GM23338 (cell line): ENCODE measurements at regions not wholly inside any gene's neighbourhood (a gene's known extent, or its start where the extent isn't known, plus 50 kb on each side); places are given as distances from the start of the nearest gene placed in this dataset.

Source experiments
- ATAC-seq: fragments of 200-7000 bp; cut with Tn5 transposase; 3 replicates; pipeline ENCODE4 v1.9.1; 2020
- DNase-seq: peaks from one replicate; pipeline ENCODE4 v3.0.0-alpha.2; 2015; ENCODE audit warnings: low spot score
- H2AFZ ChIP-seq: fragments of 200-600 bp; sonication (generic); 2 replicates; pipeline ENCODE4 v1.8.0; 2016; ENCODE audit warnings: antibody characterized with exemption, mild to moderate bottlenecking, moderate library complexity
- H3F3A ChIP-seq: fragments of 200-600 bp; sonication (generic); replicated peaks from 2 replicates; pipeline ENCODE4 v1.8.0; 2017; ENCODE audit warnings: antibody characterized with exemption, mixed run types, low read depth
- H3K27ac ChIP-seq: fragments of 200-600 bp; sonication (generic); 2 replicates; pipeline ENCODE4 v1.6.1; 2016; ENCODE audit warnings: low read depth
- H3K27me3 ChIP-seq: fragments of 200-600 bp; sonication (generic); 2 replicates; pipeline ENCODE4 v1.8.0; 2016; ENCODE audit warnings: mild to moderate bottlenecking, mixed run types, moderate library complexity; ENCODE audit not compliant: insufficient read depth
- H3K36me3 ChIP-seq: fragments of 200-600 bp; sonication (generic); 2 replicates; pipeline ENCODE4 v1.8.0; 2016; ENCODE audit warnings: mild to moderate bottlenecking; ENCODE audit not compliant: insufficient read depth
- H3K4me1 ChIP-seq: fragments of 200-600 bp; sonication (generic); 2 replicates; pipeline ENCODE4 v1.8.0; 2016; ENCODE audit warnings: mild to moderate bottlenecking, moderate library complexity; ENCODE audit not compliant: insufficient read depth
- H3K4me2 ChIP-seq: fragments of 200-600 bp; sonication (generic); 2 replicates; pipeline ENCODE4 v1.7.1; 2017; ENCODE audit warnings: mixed run types
- H3K4me3 ChIP-seq: fragments of 200-600 bp; sonication (generic); 2 replicates; pipeline ENCODE4 v1.6.1; 2016; ENCODE audit warnings: mixed run types
- H3K79me2 ChIP-seq: fragments of 200-600 bp; sonication (generic); replicated peaks from 2 replicates; pipeline ENCODE4 v1.8.0; 2017; ENCODE audit warnings: mild to moderate bottlenecking; ENCODE audit not compliant: insufficient read depth
- H3K9me2 ChIP-seq: fragments of 200-600 bp; sonication (generic); 2 replicates; pipeline ENCODE4 v1.8.0; 2017; ENCODE audit not compliant: insufficient read depth
- H4K20me1 ChIP-seq: fragments of 200-600 bp; sonication (generic); replicated peaks from 2 replicates; pipeline ENCODE4 v1.8.0; 2017; ENCODE audit warnings: mild to moderate bottlenecking; ENCODE audit not compliant: insufficient read depth
- H3K27ac Mint-ChIP-seq: 2 replicates; pipeline ENCODE4 v1.8.0; 2020; ENCODE audit warnings: inconsistent platforms, mild to moderate bottlenecking, moderate library complexity, mixed read lengths
- H3K27me3 Mint-ChIP-seq: 3 replicates; pipeline ENCODE4 v1.8.0; 2022; ENCODE audit warnings: low read depth, mild to moderate bottlenecking, moderate library complexity, mixed read lengths, inconsistent platforms; ENCODE audit not compliant: insufficient read depth, poor library complexity
- H3K36me3 Mint-ChIP-seq: 3 replicates; pipeline ENCODE4 v1.8.0; 2021; ENCODE audit warnings: low read depth, mild to moderate bottlenecking, inconsistent platforms, moderate library complexity, mixed read lengths
- H3K4me1 Mint-ChIP-seq: 3 replicates; pipeline ENCODE4 v1.8.0; 2020; ENCODE audit warnings: mild to moderate bottlenecking, inconsistent platforms, mixed read lengths
- H3K4me3 Mint-ChIP-seq: 3 replicates; pipeline ENCODE4 v1.8.0; 2021; ENCODE audit warnings: moderate library complexity, mild to moderate bottlenecking, inconsistent platforms, mixed read lengths
- H3K9me3 Mint-ChIP-seq: 3 replicates; pipeline ENCODE4 v1.8.0; 2020; ENCODE audit warnings: moderate library complexity, mild to moderate bottlenecking, inconsistent platforms, mixed read lengths
- CREB1 ChIP-seq: fragments of 250-450 bp; sonication (Bioruptor Pico); IDR thresholded peaks from 2 replicates; pipeline ENCODE4 v1.5.0; 2020; ENCODE audit warnings: low read depth, mild to moderate bottlenecking, moderate library complexity
- ETS1 ChIP-seq: IDR thresholded peaks from 2 replicates; pipeline ENCODE4 v1.6.1; 2016; ENCODE audit warnings: antibody characterized with exemption
- EZH2 ChIP-seq: fragments of 200-600 bp; sonication (generic); IDR thresholded peaks from one replicate; pipeline ENCODE4 v1.8.0; 2017; ENCODE audit warnings: antibody characterized with exemption, mild to moderate bottlenecking, low read depth; ENCODE audit not compliant: unreplicated experiment
- EZH2phosphoT487 ChIP-seq: fragments of 200-600 bp; sonication (generic); IDR thresholded peaks from one replicate; pipeline ENCODE4 v1.8.1; 2018; ENCODE audit warnings: antibody characterized with exemption; ENCODE audit not compliant: unreplicated experiment
- POLR2AphosphoS5 ChIP-seq: IDR thresholded peaks from 2 replicates; pipeline ENCODE4 v1.6.1; 2016; ENCODE audit warnings: antibody characterized with exemption, low read depth
- REST ChIP-seq: IDR thresholded peaks from one replicate; pipeline ENCODE4 v1.6.1; 2018; ENCODE audit warnings: antibody characterized with exemption; ENCODE audit not compliant: unreplicated experiment
- STAT1 ChIP-seq: IDR thresholded peaks from one replicate; pipeline ENCODE4 v1.6.1; 2016; ENCODE audit warnings: antibody characterized with exemption; ENCODE audit not compliant: unreplicated experiment
- ZNF114 ChIP-seq: fragments of 250-450 bp; sonication (Bioruptor Pico); IDR thresholded peaks from 2 replicates; pipeline ENCODE4 v1.5.0; 2020; ENCODE audit warnings: mild to moderate bottlenecking, moderate library complexity
- ZNF331 ChIP-seq: fragments of 250-450 bp; sonication (Bioruptor Pico); IDR thresholded peaks from 2 replicates; pipeline ENCODE4 v1.5.0; 2020; ENCODE audit warnings: low read depth, mild to moderate bottlenecking, moderate library complexity
- ZNF462 ChIP-seq: fragments of 250-450 bp; sonication (Bioruptor Pico); IDR thresholded peaks from 2 replicates; pipeline ENCODE4 v1.5.0; 2020; ENCODE audit warnings: mild to moderate bottlenecking, moderate library complexity

- Histone ChIP-seq H3K36me3 (no peaks in the 10 kb centered on the region), H3K79me2 (no peaks in the 10 kb centered on the region), H2AFZ (no peak overlapping the region), H3K27me3 (no peaks in the 10 kb centered on the region), H3K4me1 (no peaks in the 10 kb centered on the region), H3K4me3 (no peak overlapping the region), H3K9me2 (peaks cover 3% of the 10 kb centered on the region; the same call in 1 of the 2 replicates), H3K27ac (no peak overlapping the region), H3F3A (no peaks in the 10 kb centered on the region), H3K4me2 (no peak overlapping the region), H4K20me1 (no peaks in the 10 kb centered on the region)
- peaks cover 8% of the 10 kb centered on the region for H3K9me3 Mint-ChIP-seq
- ATAC-seq (no peak), DNase-seq (no peak)
- no peak overlapping the region for H3K4me3 Mint-ChIP-seq
- TF ChIP-seq CREB1 (no peak), ZNF331 (CRISPR knock-in tag) (no peak), ETS1 (no peak), STAT1 (no peak), REST (no peak), ZNF462 (CRISPR knock-in tag) (no peak), ZNF114 (CRISPR knock-in tag) (no peak), POLR2AphosphoS5 (no peak), EZH2 (no peak), EZH2phosphoT487 (no peak)
- peaks cover 6% of the 10 kb centered on the region for H3K27me3 Mint-ChIP-seq
- H3K27ac Mint-ChIP-seq: no peak overlapping the region
- peaks cover 14% of the 10 kb centered on the region for H3K4me1 Mint-ChIP-seq
- H3K36me3 Mint-ChIP-seq: no peaks in the 10 kb centered on the region; the same call in 2 of the 3 replicates
Measured at GRCh38 chr17:79340333-79341221, 266.0 kb downstream of the ENGASE start.
